NCI-H2171 treated with DMSO at 0.1 percent for 48 hours (cell line): ENCODE measurements at regions not wholly inside any gene's neighbourhood (a gene's known extent, or its start where the extent isn't known, plus 50 kb on each side); places are given as distances from the start of the nearest gene placed in this dataset.

ENCODE experiments used
- DNase-seq: peaks from one replicate; lab custom pipeline; 2025; lab: John Stamatoyannopoulos, UW

DNA sequence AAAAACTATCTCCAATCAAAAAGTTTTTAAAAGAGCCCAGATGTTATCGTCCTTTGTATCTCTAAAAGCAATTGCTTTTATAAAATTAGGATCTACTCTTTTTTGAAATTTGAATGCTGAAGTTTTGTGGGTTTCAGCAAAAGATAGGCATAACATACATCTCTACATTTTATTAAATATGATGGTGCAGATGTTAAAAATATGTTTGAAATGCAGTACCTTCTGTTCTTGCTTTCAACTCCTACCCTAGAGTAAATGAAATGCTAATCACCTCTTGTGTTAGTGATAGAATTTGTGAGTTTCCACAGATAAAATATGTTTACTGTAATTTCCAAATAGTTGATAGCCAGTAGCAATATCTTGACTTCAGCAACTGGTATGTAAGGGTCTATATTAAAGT, 95.7 kb upstream of the VPREB1 start:
- no peak for DNase-seq

DNA sequence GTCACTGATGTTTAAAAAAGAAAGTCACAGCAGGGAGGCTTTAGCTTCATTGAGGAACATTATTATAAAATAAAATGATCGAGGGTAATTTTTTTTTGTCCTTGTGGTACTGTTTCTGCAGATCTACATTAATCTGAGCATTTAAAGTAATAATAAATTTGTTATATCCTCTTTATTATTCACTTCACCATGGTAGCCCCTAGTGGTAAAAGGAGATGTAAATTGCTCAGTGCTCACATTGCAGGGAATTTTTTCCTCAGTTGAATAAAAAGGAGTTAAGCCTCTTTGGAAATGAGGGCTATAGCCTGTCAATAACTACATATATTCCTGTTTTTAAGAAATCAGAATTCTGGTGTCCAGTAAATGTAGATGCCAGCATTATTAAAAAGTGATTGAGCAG, 99.7 kb upstream of the VPREB1 start:
- no peak for DNase-seq

DNA sequence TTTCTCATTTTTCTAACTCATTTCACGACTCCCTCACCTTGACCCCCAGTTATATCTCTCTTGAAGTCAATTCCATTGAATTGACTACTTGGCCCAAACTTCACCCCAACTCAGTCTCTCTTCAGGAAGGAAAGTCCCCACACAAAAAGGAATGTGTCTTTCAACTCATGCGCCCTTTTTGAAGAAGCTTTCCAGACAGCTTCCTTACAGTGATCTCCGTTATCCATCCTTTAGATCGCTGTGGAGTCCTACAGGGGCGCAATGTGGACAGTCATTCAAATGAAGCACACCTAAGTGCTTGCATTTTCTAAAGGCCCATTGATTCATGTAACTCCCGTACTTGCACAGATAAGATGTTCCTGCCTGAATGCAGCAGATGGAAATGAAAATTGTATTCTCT, 101.1 kb upstream of the VPREB1 start:
- DNase-seq = no peak

DNA sequence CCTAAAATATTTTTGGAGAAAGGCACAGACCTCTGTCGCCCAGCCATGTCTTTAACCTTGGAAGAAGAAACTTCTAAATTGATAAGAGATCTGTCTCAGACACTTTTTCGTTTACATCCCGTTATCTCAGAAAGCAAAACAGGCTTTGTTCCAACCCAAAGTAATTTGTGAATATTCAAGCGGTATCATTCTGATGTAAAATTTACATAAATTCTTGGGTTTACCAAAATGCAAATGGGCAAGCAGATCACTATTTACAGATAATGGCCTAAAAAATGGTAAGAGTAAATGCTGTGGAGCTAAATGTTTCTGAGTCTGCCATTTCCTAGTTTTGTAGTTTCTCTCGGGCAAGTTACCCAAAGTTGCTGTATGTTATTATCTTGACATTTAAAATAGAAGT, 101.9 kb upstream of the VPREB1 start:
- DNase-seq = no peak

DNA sequence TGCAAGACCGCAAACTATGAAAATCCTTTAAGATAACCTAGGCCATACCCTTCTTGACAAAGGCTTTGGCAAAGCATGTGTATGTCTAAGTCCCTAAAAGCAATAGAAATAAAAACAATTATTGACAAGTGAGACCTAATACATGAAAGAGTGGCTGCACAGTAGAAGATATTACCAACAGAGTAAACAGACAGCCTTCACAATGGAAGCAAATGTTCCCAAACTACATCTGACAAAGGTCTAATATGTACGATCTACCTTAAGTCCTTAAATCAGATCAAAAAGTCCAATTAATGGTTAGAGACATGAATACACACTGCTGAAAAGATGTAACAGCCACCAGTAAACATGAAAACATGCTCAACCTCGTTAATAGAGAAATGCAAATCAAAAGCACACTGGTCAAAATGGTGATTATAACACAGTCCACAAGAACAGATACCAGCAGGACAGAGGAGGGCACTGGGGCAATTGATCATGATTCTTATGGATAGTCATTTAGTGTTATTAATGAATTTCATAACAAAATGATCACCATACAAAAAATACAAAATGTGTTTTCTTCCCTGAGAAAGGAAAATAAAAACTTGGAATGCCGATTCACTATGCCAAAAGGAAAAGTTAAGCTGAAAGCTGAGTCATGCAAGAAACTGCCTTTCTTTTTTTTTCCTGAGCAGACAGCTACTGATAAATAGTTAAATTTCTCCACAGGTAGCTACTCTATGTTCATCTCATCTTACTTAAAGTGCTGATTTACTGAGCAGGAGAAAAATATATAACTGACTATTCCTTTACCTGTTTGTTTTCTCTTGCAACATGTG, 102.6 kb upstream of the VPREB1 start:
- no peak for DNase-seq

DNA sequence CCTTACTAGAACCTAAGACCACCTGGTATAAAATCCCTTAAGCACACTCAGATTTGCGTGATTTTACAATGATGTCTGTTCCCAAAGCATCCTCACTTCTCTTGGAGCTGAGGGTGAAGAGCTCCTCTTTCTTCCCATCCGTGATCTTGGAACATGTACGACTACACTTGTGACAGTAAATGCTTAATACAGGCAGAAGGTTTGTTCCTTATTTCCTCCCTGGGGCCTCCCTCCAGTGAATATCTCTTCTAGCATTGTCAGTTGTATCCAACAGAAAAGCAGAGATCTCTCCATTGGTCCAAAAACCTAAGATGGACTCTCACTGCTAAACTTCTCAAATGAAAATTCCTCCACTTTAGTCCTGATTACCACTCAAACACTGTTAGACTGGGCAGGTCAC, 103.6 kb upstream of the VPREB1 start:
- DNase-seq = no peak

DNA sequence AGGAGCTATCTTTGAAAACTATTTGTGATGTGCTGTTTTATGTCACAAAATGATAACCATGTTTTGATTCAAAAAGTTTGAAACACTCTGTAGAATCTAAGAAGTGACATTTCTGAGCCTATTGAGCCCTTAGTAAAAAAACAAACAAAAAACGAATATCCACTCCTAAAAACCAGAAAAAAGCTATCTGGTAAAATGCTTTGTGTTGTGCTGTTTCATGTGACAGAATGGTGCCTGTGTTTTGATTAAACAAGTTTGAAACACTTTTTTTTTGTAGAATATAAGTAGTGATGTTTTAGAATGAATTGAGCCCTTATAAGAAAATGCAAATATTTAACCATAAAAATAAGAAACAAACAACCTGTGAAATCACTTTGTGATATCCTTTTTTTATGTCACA, 105.2 kb upstream of the VPREB1 start:
- DNase-seq = no peak

DNA sequence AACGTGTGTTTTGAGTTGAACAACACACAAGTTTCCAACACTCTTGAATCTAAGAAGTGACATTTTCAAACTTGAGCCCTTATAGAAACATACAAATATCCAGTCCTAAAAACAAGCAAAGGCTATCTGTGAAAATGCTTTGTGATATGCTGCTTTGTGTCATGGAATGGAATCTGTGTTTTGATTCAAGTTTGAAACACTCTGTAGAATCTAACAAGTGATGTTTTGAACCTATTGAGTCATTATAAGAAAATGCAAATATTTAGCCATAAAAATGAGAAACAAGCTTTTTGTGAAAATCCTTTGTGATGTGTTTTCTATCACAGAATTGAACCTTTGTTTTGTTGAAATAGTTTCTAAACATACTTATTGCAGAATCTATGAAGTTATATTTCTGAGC, 105.7 kb upstream of the VPREB1 start:
- no peak for DNase-seq

DNA sequence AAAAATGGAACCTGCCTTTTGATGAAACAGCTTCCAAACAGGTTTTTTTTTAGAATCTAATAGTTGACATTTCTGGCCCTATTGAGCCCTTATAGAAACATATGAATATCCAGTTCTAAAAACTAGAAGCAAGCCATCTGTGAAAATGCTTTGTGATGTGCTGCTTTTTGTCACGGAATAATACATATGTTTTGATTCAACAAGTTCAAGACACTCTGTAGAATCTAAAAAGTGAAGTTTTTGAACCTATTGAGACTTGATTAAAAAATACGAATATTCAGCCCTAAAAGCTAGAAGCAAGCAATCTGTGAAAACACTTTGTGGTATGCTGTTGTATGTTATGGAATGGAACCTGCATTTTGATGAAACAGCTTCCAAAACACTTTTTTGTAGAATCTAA, 106.7 kb upstream of the VPREB1 start:
- DNase-seq = no peak

DNA sequence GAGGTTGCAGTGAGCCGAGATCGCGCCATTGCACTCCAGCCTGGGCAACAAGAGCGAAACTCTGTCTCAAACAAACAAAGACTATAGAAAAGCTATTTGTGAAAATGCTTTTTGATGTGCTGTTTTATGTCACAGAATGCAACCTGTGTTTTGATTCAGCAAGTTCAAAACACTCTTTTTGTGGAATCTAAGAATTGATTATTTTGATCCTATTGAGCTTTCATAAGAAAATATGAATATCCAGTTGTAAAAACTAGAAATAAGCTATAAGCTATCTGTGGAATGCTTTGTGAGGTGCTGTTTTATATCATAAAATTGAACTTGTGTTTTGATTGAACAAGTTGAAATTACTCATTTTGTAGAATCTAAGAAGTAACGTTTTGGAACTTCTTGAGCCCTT, 110.7 kb upstream of the VPREB1 start:
- DNase-seq = no peak

DNA sequence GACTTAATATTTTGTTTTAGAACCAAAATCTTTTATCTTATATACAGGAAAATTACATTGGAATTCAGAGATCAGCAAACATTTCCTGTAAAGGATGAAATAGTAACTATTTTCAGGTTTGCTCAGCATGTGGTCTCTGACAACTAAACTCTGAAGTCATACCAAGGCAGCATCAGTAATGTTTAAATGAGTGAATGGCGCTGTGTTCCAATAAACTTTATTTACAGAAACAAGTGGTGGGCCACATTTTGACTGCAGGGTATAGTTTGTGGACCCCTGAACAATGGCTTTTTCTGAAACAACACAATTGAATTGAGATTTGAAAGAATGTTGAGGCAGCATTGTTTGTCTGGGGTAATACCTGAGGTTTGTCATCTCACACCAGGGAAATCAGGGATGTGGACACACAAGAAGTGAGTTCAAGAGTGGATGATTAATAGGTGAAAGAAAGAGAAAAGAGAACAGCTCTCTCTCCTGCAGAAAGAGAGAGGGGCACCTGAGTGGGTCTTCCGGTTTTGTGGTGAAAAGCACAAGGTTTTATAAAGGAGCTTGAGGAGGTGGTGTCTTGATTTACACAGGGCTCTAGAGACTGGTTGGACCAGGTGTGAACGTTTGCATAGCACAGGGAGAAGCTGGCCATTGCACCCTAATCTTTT, 113.5 kb upstream of the VPREB1 start:
- DNase-seq = no peak

DNA sequence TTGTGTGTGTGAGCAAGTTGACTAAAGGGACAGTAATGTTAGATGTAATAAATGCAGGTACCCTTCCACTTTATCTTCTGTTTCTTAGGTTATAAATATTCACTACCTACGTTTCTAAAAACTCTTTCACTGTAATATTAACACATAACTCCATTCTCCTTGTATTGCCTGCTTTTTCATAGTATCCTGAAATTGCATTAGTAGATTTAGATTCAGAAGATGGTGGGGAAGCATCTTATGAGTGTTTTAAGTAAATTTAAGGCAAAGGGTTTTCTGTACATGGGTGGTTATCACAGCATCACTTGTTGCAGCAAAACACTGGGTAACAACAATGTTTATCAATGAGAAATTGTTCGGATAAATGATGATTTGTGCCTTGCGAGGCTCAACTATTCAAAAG, 115.2 kb upstream of the VPREB1 start:
- no peak for DNase-seq

DNA sequence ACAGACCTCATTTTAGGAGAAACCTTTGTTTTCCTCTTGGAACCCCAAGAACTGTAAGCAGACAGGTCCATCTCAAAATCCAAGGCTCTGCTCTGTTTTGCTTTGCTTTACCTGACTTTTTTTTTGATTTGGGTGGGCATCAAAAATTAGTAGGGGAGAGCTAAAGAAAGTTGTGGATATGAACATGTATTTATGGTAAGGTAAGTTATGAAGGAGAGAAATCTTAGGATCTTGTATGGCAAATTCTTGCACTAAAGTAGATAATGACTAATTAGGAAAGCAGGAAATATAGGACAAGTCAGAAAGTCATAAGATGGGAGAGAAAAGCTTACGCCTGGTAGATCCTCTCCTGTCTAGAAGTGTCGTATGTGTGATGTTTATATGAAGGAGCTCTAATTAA, 116.1 kb upstream of the VPREB1 start:
- DNase-seq = no peak

DNA sequence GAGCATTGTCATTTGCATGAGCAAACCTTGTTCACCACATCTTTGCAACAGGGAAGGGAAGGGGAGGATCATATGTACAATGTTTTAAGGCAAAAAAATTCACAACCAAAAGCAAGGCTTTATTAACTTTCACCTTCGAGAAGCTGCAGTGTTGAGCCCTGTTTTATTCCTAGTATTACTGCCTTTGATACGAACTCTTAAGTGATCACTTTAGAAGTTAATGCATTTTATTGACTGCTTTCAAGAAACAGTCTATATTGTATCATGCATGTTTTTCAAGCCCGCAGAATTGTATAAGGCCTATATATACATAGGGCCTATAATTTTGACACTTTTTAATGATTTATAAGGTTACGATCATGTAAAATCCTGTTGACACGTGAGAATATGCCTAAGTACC, 117.5 kb upstream of the VPREB1 start:
- DNase-seq = no peak

DNA sequence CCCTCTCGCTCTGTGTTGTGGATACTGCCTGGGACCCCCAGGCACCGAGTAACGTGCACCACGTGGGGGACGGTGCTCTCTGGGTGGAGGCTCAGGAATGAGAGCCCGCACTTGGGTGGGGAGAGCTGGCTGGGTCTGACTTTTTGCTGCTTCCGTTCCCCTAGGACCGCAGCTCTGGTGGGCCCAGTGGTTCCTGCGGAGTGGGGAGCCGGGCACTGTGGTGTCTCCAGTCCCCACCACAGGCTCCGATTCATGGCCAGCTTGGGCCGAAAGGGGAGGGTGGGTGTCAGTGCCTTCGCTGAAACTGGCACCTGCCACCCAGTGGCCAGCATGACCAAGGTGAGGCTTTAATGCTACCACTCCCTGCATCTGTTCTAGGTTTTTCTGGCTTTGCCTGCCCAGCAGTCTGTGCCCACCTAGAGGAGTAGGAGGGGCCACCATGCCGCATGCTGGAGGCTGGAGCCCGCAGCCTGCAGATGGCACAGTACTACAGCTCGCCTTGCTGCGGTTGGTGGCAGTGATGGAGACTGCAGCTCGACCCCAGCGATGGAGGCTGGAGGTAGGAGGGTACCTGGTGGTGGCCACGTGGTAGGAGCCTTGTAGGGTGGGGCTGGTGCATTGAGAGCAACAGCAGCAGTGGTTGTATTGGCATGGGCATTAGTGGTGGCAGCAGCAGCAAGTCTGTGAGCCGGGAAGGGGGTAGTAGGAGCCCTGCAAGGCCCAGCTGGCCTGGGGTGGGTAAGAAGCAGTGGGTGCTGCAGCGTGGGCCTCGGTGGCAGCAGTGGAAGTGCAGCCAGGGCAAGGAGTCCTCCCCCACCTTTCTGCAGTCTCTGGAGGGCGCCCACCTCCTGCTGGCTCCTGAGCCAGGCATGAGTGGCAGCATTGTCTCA, 118.8 kb upstream of the VPREB1 start:
- DNase-seq = no peak

DNA sequence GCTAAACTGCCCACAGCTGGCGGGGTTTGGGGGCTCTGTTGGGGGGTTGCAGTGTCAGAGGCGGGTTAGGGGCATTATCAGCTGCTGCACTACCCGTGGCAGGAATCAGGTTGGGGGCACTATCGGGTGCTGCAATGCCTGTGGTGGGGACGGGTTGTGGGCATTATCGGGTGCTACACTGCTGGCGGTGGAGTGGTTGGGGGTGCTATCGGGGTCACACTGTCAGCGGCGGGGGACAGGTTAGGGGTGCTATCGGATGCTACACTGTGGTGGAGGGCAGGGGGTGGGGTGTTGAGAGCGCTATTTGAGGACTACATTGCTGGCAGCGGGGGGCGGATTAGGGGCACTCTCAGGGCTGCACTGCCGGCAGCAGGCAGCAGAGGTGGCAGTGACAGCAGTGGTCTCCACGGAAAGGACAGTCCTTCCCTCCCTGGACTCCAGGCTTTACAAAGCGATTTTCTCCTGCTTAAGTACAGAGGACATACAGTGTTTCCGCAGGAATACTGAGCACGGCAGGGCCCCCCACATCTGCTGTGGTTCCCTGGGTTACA, 119.5 kb upstream of the VPREB1 start:
- DNase-seq = no peak

DNA sequence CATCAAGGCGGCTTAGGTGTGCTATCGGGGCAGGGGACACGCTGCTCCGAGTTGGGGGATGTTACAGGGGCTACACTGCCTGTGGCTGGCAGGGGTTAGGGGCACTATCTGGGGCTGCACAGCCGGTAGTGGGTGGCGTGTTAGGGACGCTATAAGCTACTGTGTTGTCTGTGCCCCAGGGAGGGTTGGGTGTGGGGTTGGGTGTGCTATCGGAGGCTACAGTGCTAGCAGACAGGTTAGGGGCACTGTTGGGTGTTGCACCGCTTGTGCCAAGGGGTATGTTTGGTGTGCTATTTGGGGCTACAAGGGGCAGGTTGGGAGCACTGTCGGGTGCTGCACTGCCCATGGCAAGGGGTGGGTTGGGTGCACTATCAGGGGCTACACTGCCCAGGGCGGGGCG, 120.2 kb upstream of the VPREB1 start:
- DNase-seq = no peak

DNA sequence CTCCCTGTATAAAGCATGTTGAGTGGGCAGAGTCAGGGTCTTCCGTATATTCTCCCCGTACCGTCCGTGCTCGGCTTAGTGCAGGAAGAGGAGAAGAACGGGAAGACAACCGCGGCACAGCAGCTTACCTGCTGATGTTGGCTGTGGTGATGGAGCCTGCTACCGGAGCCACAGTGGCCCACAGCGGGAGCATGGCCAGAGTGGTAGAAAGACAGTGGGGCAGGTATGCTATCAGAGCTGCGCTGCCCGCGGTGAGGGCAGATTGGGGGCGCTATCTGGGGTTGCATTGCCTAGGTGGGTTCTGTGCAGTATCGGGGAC, 120.7 kb upstream of the VPREB1 start:
- DNase-seq = no peak

DNA sequence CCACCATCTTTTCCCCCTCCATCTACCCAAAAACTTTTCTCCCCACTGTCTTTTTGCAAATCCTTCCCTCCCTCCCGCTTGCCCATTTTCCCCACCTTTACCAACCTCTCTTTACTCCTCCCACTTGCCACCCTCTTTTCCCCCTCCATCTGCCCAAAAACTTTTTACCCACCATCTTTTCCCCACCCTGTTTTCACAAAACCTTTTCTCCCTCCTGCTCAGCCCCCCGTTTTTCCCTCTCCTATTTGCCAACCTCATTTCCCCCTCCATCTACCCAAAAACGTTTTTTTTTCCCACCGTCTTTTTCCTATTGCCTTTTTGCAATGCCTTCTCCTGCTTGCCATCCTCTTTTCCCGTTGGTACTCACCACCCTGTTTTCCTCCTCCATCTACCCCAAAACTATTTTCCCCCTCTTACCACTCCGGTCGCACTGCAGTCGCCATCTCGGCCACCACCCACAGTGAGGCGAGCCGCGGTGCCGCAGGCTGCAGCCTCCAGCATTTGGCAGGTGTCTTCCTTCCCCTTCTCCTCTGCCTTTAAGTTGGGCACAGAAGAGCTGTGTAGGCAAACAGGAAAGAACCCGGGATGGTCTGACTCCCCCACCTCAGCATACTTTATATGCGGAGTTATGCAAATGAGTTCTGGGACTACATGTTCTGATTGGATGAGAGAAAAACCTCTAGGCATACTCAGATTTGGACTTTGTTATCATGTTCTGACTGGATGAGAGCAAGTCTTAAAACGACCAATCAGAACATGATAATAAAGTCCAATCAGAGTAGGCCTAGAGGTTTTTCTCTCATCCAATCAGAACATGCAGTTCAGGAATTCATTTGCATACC, 121.2 kb upstream of the VPREB1 start:
- no peak for DNase-seq

DNA sequence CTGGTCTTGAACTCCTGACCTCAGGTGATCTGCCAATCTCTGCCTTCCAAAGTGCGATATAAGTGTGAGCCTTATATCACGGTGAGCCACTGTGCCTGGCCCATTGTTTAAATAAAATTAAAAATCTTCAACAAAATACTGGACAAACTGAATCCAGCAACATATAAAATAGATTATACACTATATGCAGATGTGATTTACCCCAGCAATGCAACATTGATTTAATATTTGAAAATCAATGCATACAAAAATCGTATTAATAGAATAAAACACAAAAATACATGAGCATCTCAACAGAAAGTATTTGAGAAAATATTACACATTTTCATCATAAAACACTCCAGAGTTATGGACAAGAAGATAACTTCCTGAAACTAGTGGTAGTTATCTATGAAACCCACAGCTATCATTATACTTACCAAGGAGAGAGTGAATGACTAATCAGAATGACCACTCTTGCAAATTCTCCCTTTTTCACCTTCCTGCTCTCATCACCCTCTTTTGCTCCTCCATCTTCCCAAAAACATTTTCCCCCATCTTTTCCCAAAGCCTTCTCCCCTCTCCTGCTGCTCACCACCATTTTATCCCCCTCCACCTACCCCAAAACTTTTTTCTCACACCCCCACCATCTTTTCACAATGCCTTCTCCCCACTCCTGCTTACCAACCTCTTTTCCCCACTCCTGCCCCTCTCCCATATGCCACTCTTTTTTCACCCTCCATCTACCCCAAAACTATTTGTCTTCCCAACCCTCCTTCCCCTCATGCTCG, 122.1 kb upstream of the VPREB1 start:
- no peak for DNase-seq

DNA sequence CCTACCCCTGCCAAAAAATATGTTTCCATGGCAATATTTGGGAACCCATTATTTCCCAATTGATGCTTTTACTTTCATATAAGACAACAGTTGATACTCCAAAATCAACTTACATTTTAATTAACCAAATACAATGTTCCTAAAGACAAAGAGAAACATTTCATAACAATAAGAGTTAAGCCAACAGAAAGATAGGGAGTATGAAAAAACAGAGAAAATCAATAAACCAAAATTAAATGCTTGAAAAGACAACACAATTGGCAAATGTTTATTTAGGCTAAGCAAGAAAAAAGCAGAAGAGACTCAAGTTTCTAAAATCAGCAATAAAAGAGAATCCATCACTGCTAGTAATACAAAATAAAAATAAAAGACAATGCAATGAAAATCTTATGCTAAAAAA, 123.1 kb upstream of the VPREB1 start:
- DNase-seq = no peak
